HUES6 (cell line): ENCODE measurements at regions not wholly inside any gene's neighbourhood (a gene's known extent, or its start where the extent isn't known, plus 50 kb on each side); places are given as distances from the start of the nearest gene placed in this dataset.

Source experiments
- H3K27ac ChIP-seq: 2 replicates; pipeline ENCODE4 v1.7.0; 2013; ENCODE audit warnings: low read depth, mild to moderate bottlenecking, low read length, inconsistent platforms
- H3K27me3 ChIP-seq: 2 replicates; pipeline ENCODE4 v1.6.1; 2013; ENCODE audit warnings: low read length; ENCODE audit not compliant: control insufficient read depth, insufficient read depth
- H3K36me3 ChIP-seq: 2 replicates; pipeline ENCODE4 v1.6.1; 2013; ENCODE audit warnings: low read length; ENCODE audit not compliant: control insufficient read depth, insufficient read depth
- H3K4me1 ChIP-seq: 2 replicates; pipeline ENCODE4 v1.6.1; 2013; ENCODE audit warnings: low read length; ENCODE audit not compliant: control insufficient read depth, insufficient read depth
- H3K4me3 ChIP-seq: 2 replicates; pipeline ENCODE4 v1.5.1; 2013; ENCODE audit warnings: low read depth, low read length
- H3K9ac ChIP-seq: one replicate; pipeline ENCODE4 v1.6.1; 2013; ENCODE audit warnings: mild to moderate bottlenecking, low read length
- H3K9me3 ChIP-seq: 2 replicates; pipeline ENCODE4 v1.6.1; 2013; ENCODE audit warnings: low read depth, low read length; ENCODE audit not compliant: control insufficient read depth, insufficient read depth

DNA sequence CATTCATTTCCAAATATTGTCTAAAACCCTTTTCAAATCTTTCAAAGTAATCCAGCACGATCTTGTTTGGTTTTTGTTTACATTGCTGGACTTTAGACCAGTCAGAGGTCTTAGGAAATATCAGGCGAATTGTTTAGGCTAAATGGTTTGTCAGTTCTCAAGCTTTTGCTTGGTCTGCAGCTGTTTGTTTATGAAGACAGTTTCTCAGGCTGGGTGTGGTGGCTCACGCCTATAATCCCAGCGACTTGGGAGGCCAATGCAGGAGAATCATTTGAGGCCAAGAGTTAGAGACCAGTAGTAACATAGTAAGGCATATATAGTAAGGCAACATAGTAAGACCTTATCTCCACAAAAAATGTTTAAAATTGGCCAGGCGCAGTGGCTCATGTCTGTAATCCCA, 77.5 kb downstream of the DNTTIP2 start:
- no peak overlapping the region for H3K9ac ChIP-seq
- H3K27ac ChIP-seq: no peak overlapping the region
- no peaks in the 10 kb centered on the region for H3K4me1 ChIP-seq

DNA sequence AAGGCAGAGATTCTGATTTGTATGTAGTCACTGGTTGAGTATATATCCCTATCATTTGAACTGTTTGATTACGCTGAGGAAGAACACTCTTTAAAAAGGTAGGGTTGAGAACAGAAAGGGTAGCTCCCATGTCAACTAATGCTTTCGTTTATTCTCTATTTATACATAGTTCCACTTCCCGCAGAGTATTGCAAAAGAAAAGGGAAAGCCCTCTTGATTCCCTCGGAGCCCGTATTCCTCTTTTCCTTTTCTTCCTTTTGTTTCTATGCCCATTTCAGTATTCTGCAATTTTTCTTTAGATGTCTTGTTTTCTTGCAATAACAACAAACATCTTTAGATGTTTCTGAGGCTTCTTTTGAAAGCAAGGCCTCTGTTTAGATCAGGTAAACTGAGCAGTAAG, 78.2 kb downstream of the DNTTIP2 start:
- no peaks in the 10 kb centered on the region for H3K27me3 ChIP-seq
- no peak overlapping the region for H3K9ac ChIP-seq
- no peak overlapping the region for H3K27ac ChIP-seq
- H3K36me3 ChIP-seq: no peaks in the 10 kb centered on the region
- peaks cover 6% of the 10 kb centered on the region for H3K9me3 ChIP-seq
- H3K4me1 ChIP-seq: no peaks in the 10 kb centered on the region
- H3K4me3 ChIP-seq: no peak overlapping the region

More for the DNA sequence above, 77.5 kb downstream of the DNTTIP2 start:
- no peak overlapping the region for H3K4me3 ChIP-seq
- H3K27me3 ChIP-seq: no peaks in the 10 kb centered on the region
- peaks cover 6% of the 10 kb centered on the region for H3K9me3 ChIP-seq
- no peaks in the 10 kb centered on the region for H3K36me3 ChIP-seq

DNA sequence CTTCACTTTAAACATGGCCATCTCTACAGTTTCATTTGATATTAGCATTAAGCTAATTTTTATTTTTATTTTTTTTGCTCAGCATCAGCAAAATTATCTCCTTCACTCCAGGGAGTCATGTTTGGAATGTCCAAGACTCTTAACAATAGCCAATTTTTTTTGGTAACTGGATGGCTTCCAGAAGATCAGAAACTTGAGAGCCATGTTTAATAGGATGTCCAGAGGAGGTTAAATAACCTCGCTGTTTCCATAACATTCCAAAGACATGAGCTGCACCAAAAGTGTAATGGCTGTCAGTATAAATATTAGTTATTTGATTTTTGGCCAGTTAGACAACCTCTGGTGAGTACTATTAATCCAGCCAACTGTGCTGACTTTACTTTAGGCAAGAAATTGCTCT, 80.7 kb downstream of the DNTTIP2 start:
- no peaks in the 10 kb centered on the region for H3K4me1 ChIP-seq
- no peak overlapping the region for H3K4me3 ChIP-seq
- no peak overlapping the region for H3K9ac ChIP-seq

DNA sequence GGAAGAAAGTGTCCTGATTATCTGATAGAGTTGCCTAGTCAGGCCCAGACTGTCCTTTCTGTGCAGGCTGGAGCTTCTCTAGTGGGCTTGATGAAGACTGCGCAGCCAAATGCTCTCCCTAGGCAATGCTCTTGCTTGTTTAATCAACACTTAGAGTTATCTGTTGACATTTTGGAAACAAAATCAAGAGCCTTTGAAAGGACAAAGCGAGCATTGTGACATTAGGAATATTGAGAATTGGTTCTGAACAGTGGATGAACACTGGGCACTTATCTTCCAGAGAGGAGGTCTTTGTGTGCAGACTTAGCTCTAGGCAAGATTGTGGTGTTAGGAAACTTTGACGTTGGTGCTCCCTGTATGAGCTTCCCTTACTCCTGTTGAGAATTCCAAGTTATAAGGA, 94.5 kb downstream of the DNTTIP2 start:
- Histone ChIP-seq H3K4me1 (peaks cover 9% of the 10 kb centered on the region), H3K9ac (no peak overlapping the region), H3K27me3 (no peaks in the 10 kb centered on the region), H3K4me3 (no peak overlapping the region), H3K27ac (no peak overlapping the region), H3K9me3 (peaks cover 6% of the 10 kb centered on the region; the same call in 1 of the 2 replicates), H3K36me3 (no peaks in the 10 kb centered on the region)

More for the DNA sequence above, 80.7 kb downstream of the DNTTIP2 start:
- Histone ChIP-seq H3K9me3 (peaks cover 6% of the 10 kb centered on the region), H3K36me3 (no peaks in the 10 kb centered on the region), H3K27ac (no peak overlapping the region), H3K27me3 (no peaks in the 10 kb centered on the region)

DNA sequence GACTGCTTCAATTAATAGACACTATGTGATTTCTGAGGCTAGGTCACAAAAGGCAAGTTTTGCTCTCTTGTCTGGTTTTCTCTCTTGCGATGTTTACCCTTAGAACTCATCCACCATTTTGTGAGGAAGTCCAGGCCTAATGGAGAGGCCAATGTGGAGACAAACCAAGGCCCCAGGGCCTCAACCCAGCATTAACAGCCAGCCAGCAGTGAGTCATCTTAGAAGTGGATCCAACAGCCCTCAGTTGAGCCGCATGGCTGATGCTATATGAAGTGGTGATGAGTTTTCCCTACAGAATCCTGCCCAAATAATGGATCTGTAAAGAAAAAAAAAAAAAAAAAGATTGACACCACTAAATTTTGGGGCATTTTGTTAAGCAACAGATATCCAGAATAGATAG, 95.1 kb downstream of the DNTTIP2 start:
- H3K9ac ChIP-seq: no peak overlapping the region
- H3K36me3 ChIP-seq: no peaks in the 10 kb centered on the region
- H3K27me3 ChIP-seq: no peaks in the 10 kb centered on the region
- peaks cover 6% of the 10 kb centered on the region; the same call in 1 of the 2 replicates for H3K9me3 ChIP-seq
- no peak overlapping the region for H3K4me3 ChIP-seq
- no peak overlapping the region for H3K27ac ChIP-seq
- H3K4me1 ChIP-seq: peaks cover 16% of the 10 kb centered on the region

DNA sequence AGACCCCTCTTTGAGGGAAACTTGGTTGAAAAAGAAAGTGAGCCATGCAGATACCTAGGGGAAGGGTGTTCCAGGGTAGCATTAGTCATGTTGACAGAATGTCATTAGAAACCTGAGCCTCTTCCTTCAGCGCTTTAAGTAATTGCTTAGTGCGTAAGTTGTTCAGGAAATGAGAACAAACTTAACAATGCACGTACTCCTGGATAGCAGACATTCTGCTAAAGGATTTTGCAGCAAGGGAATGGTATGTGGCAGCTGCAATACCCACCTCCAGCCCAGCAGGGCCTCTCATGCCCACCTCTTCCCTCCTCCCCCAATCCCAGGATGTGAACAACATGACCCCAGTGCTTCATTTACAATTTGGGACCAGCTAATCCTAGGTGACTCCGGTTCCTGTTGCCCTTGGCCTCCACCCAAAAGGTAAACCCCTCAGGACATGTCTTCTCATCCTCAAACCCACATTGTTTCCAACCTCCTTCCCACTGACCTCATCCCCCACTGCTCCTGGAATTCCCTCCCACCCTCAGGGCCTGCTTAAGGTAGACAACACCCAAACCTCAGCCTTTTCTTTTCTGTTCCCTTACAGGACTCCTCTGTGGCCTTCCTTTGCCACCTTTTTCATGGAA, 98.0 kb upstream of the BCAR3 start:
- H3K4me3 ChIP-seq: no peak overlapping the region; the same call in 1 of the 2 replicates
- peak overlapping the region; percentile 43; the same call in 1 of the 2 replicates for H3K27ac ChIP-seq
- H3K36me3 ChIP-seq: no peaks in the 10 kb centered on the region
- H3K9me3 ChIP-seq: peaks cover 2% of the 10 kb centered on the region; the same call in 1 of the 2 replicates
- no peaks in the 10 kb centered on the region for H3K27me3 ChIP-seq
- H3K4me1 ChIP-seq: peaks cover 19% of the 10 kb centered on the region
- peak overlapping the region; percentile 51 for H3K9ac ChIP-seq

DNA sequence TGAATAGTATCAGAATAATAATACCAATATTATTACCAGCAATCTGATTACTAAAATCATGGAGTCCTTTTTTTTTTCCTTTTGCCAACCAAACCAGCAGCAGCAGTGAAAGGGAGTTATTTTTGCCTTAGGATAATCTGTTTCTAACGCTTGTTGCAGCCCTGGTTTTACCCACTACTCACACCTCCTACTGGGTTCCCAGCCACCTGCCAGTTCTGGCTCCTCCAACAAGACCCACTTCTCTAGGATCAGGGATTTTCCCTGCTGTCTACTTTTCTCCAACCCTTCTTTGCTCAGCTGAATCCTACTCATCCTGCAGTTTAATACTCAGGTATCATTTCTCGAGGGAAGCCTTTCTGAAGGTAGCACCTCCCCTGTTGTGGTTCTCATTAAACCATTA, 96.8 kb upstream of the BCAR3 start:
- no peak overlapping the region for H3K9ac ChIP-seq
- H3K27ac ChIP-seq: no peak overlapping the region
- H3K27me3 ChIP-seq: no peaks in the 10 kb centered on the region
- H3K4me1 ChIP-seq: peaks cover 19% of the 10 kb centered on the region
- H3K36me3 ChIP-seq: no peaks in the 10 kb centered on the region
- H3K9me3 ChIP-seq: no peaks in the 10 kb centered on the region
- H3K4me3 ChIP-seq: no peak overlapping the region

DNA sequence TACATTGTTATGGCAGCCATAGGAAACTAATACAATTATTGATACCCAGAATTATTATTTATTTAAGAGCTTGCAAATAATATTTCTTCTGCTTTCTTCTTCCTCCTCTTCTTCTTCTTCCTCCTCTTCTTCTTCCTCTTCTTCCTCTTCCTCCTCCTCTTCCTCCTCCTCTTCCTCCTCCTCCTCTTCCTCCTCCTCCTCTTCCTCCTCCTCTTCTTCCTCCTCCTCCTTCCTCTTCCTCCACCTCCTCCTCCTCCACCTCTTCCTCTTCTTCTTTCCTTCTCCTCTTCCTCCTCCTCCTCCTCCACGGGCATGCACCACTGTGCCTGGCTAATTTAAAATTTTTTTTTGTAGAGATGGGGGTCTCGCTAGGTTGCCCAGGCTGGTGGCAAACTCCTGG, 95.6 kb upstream of the BCAR3 start:
- Histone ChIP-seq H3K27me3 (no peaks in the 10 kb centered on the region), H3K9me3 (no peaks in the 10 kb centered on the region), H3K4me3 (no peak overlapping the region), H3K9ac (no peak overlapping the region), H3K27ac (no peak overlapping the region), H3K36me3 (no peaks in the 10 kb centered on the region), H3K4me1 (peaks cover 19% of the 10 kb centered on the region)

DNA sequence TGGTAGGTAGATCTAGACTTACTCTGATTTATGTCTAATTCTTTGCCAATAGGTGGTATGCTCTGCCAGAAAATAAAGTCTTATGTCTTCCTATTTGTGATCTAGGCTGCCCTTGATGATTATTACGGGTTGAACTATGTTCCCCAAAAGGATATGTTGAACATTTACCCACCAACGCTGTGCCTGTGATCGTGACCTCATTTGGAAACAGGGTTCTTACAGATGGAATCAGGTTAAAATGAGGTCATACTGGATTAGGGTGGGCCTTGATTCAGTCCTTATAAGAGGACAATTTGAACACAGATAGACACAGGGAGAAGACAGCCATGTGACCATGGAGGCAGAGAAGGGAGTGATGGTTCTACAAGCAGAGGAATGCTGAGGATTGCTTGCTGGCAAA, 95.1 kb upstream of the BCAR3 start:
- Histone ChIP-seq H3K27me3 (no peaks in the 10 kb centered on the region), H3K9me3 (no peaks in the 10 kb centered on the region), H3K4me3 (no peak overlapping the region), H3K36me3 (no peaks in the 10 kb centered on the region), H3K4me1 (peaks cover 19% of the 10 kb centered on the region), H3K27ac (no peak overlapping the region), H3K9ac (no peak overlapping the region)

DNA sequence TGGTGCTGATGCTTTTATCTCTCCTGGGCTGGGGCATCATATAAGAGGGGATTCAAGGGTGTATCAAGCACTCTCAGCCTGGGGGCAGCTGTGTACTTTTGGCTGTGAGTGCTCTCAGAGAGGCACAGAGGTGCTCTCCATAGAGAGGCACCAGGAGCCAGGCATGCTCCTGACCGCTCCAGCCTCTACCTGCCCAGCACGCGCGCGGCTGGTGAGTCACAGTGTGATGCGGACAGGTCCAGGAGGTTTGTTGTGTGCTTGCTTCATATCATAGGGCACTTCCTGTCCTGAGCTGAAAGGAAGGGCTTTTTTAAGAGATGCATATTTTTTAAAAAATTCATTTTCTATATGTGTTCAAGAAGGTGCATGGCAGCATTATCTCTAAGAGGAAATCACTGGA, 93.6 kb upstream of the BCAR3 start:
- no peaks in the 10 kb centered on the region for H3K36me3 ChIP-seq
- H3K27ac ChIP-seq: no peak overlapping the region
- H3K4me1 ChIP-seq: peaks cover 17% of the 10 kb centered on the region
- H3K27me3 ChIP-seq: no peaks in the 10 kb centered on the region
- no peak overlapping the region for H3K9ac ChIP-seq
- no peak overlapping the region for H3K4me3 ChIP-seq
- no peaks in the 10 kb centered on the region for H3K9me3 ChIP-seq

DNA sequence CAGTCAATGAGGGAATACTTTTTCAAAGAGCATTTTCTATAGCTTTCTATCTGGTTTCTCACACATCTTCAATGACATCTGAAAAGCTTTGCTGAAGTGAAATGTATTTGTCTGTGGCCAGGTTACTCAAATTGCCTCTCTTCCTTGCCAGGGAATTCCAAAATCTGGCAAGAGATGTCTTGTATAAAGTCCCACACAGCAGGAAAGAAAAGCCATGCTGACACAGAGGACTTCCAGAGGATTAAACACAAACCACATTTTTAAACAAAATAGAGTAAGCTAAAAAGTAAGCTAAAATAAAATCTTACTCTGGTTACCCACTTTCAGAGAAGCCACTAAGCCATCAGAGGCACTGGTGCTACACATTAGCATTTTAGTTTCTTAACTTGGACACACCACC, 93.1 kb upstream of the BCAR3 start:
- Histone ChIP-seq H3K9ac (no peak overlapping the region), H3K4me1 (peaks cover 17% of the 10 kb centered on the region), H3K4me3 (no peak overlapping the region), H3K9me3 (no peaks in the 10 kb centered on the region), H3K27ac (no peak overlapping the region), H3K36me3 (no peaks in the 10 kb centered on the region), H3K27me3 (no peaks in the 10 kb centered on the region)
